ENCODE measurements at regions not wholly inside any gene's neighbourhood (a gene's known extent, or its start where the extent isn't known, plus 50 kb on each side); places are given as distances from the start of the nearest gene placed in this dataset.

DNA sequence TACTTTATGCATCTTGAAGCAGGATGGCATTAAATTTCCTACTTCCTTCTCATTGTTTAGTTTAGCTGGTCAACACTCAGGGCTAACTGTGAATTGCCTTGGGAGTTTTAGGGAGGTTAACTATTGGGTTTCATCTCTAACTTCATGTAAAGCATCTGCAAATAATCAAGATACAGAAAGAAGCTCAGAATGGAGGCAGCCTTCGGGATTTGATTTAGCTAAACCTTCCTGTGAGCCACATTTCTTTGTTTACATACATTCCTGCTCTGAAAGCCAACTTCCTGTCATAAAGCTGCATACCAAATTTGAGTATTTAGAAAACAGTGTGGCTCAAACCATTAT is 131.7 kb upstream of the PCDH18 start:
- no peak for DNase-seq

GRCh38 chr4:137663251-137664045 is 131.2 kb upstream of the PCDH18 start:
- no peak for DNase-seq

DNA sequence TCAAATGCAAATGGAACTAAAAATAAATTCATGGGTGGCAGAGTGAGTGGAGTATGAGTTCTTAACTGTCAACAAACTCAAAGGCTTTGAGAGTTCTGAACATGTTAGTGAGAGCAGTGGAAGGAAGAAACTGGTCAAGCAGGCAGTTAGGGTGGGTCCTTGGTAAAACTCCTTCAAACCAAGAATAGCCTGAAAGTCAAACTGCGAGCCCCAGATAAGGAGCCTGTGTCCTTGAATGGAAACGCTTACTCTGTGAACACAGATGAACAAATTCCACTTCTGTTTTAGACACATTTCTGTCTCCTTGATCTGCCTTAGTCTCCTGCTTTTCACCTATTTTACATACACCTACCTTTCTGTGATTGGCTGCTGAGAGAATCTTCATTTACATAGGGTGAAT is 129.4 kb upstream of the PCDH18 start:
- DNase-seq, result no peak

DNA sequence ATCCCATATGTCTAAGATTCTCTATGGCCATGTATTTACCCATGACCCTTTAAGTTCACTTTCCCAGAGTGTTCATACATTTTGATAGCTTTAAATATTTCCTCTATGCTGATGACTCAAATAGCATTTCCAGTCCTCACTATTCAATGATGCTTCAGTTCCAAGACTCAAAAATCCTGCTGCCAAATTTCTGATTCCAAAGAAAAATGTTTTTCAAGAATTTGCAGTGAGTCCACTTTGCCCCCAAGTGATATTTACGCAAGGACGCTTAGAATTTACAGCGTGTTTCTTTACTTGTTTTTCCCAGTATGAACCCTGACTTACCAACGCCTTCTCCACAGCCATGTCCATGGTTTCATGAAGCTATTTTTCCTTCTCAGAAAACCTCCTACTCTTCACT is 127.9 kb upstream of the PCDH18 start:
- DNase-seq, result no peak

GRCh38 chr4:137659431-137659830 is 127.1 kb upstream of the PCDH18 start:
- no peak for DNase-seq

GRCh38 chr4:137656661-137657060 is 124.4 kb upstream of the PCDH18 start:
- no peak for DNase-seq

DNA sequence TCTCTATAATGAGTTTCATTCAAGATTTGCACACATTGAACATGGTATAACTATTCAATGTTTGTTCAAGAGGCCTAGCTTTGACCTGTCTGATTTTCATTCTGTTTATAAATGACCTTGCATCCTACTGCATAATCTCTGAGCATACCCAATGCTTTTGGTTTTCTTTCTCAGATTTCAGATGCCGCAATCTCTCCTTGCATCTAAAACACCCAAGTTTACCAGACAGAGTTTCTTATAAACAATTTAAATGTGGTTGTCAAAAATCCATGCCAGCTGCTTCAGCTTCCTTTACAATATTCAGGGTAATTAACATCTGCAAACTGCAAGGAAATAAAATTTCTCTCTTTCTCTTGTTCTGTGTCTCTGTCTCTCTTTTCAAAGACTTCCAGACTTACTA is 123.0 kb upstream of the PCDH18 start:
- no peak for DNase-seq

DNA sequence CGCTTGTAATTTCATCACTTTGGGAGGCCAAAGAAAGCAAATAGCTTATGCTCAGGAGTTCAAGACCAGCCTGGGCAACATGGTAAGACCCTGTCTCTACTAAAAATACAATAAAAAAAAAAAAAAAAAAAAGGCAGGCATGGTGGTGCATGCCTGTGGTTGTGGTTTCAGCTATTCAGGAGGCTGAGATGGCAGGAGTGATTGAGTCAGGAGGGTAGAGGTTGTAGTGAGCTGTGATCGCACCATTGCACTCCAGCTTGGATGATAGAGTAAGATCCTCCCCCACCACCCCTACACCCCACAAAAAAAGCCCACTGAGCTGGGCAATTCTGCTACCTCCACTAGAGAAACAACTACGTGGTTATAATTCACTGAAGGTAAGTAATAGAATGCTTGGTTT is 118.8 kb upstream of the PCDH18 start:
- DNase-seq, result no peak

DNA sequence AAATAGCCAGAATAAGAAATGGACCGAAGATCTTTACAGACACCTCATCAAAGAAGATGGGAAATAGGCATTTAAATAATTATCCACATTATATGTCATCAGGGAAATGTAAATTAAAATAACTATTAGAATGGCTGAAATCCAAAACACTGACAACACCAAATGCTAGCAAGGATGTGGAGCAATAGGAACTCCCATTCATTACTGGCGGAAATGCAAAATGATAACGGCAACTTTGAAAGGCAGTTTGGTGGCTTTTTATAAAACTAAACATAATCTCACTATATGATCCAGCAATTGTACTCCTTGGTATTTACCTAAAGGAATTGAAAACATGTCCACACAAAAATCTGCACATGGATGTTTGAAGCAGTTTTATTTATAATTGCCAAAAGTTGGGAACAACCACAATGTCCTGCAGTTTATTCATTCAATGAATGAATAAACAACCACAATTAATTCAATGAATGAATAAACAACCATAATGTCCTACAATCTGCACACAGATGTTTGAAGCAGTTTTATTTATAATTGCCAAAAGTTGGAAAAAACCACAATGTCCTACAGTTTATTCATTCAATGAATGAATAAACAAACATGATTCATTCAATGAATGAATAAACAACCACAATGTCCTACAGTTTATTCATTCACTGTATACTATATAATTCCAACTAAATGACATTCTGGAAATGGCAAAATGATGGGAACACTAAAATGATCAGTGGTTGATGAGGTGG is 117.6 kb upstream of the PCDH18 start:
- DNase-seq, result no peak

- no peak for DNase-seq
Observed at GRCh38 chr4:137648531-137648930, 116.2 kb upstream of the PCDH18 start.

GRCh38 chr4:137647375-137647774 is 115.1 kb upstream of the PCDH18 start:
- no peak for DNase-seq

- no peak for DNase-seq
Observed at GRCh38 chr4:137644201-137644600, 111.9 kb upstream of the PCDH18 start.

DNA sequence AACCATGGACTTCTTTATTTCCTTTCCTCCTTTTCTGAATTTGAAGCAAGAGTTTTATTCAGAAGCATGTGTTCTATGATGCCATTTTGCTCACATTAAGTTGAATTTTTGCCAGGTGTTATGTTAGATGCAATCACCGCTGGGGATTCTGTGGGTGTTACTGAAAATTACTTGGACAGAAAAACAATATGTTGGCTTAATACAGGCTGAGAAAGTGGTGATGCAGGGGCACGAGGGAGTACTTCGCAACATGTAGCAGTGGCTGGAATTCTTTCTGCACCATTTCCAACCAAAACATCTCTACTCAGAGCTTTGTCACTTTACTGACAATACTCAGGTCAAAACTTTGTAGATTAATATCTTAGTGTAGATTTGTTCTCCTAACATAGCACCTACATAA is 109.2 kb upstream of the PCDH18 start:
- DNase-seq, result no peak

DNA sequence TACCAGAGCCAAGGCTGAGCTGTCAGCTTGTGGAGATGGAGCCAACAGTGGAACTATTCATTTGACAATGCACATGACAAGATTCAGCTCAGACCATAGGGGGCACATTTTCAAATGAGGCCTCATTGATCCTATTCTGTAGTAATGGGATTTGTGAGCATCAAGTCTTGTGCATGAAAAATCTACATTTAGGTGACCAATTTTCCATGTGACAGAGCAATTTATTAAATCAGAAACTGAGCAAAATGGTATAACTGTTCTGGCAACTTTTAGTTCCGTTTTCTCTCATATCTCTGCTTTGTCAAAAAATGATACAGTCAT is 108.5 kb upstream of the PCDH18 start:
- DNase-seq, result no peak

- DNase-seq, result no peak
Observed at GRCh38 chr4:137640156-137640837, 108.0 kb upstream of the PCDH18 start.

- DNase-seq, result no peak
Observed at GRCh38 chr4:137638934-137639333, 106.6 kb upstream of the PCDH18 start.

DNA sequence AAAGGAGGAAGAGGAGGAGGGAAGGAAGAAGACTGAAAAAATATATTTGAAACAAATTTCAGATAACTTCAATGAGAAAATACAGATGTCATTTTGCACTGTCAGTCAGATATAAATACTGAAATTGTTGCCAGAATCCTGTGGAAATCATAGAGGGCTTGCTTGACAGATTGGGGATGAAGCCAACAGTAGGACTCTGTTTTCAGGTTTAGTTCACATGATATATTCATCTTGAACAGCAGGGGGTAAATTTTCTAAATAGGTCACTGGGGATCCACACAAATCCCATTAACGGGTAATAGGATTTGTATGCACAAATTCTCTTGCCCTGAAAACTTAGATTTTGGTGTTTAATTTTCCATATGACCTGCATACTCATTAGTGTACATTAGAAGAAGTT is 103.3 kb upstream of the PCDH18 start:
- DNase-seq, result no peak

DNA sequence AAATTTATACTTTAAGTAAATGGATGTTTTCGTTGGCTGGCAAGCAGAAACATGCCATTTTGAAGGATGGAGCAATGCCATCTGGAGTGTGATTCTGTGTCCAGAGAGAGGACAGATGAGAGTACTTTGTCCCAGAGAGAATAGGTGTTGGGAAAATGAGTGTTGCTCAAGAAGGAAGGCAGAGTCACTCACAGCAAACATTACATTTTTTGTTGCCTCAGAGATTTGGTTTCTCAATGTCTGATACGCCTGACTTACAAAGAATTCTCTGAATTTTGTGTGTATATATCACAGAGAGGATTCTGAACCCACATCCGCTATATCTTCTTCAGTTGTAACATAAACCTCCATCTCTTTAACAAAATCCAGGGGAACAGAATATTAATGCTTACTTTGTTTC is 102.8 kb upstream of the PCDH18 start:
- no peak for DNase-seq

GRCh38 chr4:137632842-137633241 is 100.5 kb upstream of the PCDH18 start:
- no peak for DNase-seq

DNA sequence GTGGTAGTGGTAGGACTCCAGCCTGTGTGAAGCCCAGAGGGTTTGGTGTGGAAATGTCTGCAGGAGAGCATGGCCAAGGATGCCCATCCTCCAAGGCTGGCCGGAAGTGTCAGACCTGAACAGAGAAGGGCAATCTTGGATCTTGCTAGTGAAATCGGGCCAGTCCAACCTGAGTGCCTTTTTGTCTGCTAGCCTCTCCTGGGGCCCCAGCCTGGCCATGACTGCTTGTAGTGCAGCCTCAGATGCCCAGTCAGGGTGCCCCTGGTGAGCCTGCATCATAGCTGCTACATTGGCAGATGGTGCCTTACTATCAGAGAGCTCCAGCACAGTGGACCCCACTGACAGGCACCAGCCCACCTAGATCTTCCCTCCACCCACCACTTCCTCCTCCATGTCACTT is 99.3 kb upstream of the PCDH18 start:
- DNase-seq, result no peak

- DNase-seq, result no peak
Observed at GRCh38 chr4:137630252-137630651, 98.0 kb upstream of the PCDH18 start.

- DNase-seq, result no peak
Observed at GRCh38 chr4:137627739-137628460, 95.6 kb upstream of the PCDH18 start.
